Calu3 (cell line): ENCODE measurements at regions not wholly inside any gene's neighbourhood (a gene's known extent, or its start where the extent isn't known, plus 50 kb on each side); places are given as distances from the start of the nearest gene placed in this dataset.

Experiments used
- BruUV-seq: library from RNA; stranded (reverse); fragments of 400-500 nt; replicated peaks from 2 replicates; lab custom pipeline; 2021; lab: Mats Ljungman, UMichigan
- CTCF ChIA-PET: fragments of 300-600 bp; sonication (Branson Sonifier 250); formaldehyde crosslinking; loops from one replicate; lab custom pipeline; 2022; ENCODE audit warnings: antibody characterized with exemption; lab: Charles Lee
- DNase-seq: peaks from one replicate; pipeline ENCODE4 v3.0.0; 2022
- H3K27ac Mint-ChIP-seq: one replicate; pipeline ENCODE4 v1.8.0; 2022; ENCODE audit warnings: mixed read lengths; ENCODE audit not compliant: unreplicated experiment
- H3K27me3 Mint-ChIP-seq: one replicate; pipeline ENCODE4 v1.8.0; 2022; ENCODE audit warnings: mixed read lengths; ENCODE audit not compliant: unreplicated experiment
- H3K36me3 Mint-ChIP-seq: one replicate; pipeline ENCODE4 v1.8.0; 2022; ENCODE audit warnings: mild to moderate bottlenecking, moderate library complexity, mixed read lengths; ENCODE audit not compliant: insufficient read depth, unreplicated experiment
- H3K4me1 Mint-ChIP-seq: one replicate; pipeline ENCODE4 v1.8.0; 2022; ENCODE audit warnings: mild to moderate bottlenecking, low read depth, mixed read lengths; ENCODE audit not compliant: unreplicated experiment
- H3K4me3 Mint-ChIP-seq: one replicate; pipeline ENCODE4 v1.8.0; 2022; ENCODE audit warnings: mild to moderate bottlenecking, low read depth, moderate library complexity, mixed read lengths; ENCODE audit not compliant: unreplicated experiment
- H3K9me3 Mint-ChIP-seq: one replicate; pipeline ENCODE4 v1.8.0; 2022; ENCODE audit warnings: low read depth, mixed read lengths; ENCODE audit not compliant: unreplicated experiment
- intact Hi-C: fragments of 100-400 bp; cut with micrococcal nuclease; formaldehyde crosslinking; loops from one replicate; pipeline ENCODE4 v1.10.0; 2022; ENCODE audit not compliant: unreplicated experiment
- TF ChIP-seq, protein P1 (sequence below): fragments of 200-600 bp; IDR thresholded peaks from one replicate; pipeline ENCODE4 v1.8.0; 2022; ENCODE audit warnings: antibody characterized with exemption; ENCODE audit not compliant: unreplicated experiment

- TF ChIP-seq, protein P1, sequence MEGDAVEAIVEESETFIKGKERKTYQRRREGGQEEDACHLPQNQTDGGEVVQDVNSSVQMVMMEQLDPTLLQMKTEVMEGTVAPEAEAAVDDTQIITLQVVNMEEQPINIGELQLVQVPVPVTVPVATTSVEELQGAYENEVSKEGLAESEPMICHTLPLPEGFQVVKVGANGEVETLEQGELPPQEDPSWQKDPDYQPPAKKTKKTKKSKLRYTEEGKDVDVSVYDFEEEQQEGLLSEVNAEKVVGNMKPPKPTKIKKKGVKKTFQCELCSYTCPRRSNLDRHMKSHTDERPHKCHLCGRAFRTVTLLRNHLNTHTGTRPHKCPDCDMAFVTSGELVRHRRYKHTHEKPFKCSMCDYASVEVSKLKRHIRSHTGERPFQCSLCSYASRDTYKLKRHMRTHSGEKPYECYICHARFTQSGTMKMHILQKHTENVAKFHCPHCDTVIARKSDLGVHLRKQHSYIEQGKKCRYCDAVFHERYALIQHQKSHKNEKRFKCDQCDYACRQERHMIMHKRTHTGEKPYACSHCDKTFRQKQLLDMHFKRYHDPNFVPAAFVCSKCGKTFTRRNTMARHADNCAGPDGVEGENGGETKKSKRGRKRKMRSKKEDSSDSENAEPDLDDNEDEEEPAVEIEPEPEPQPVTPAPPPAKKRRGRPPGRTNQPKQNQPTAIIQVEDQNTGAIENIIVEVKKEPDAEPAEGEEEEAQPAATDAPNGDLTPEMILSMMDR, result no peak
- Mint-ChIP-seq H3K27me3 (no peaks in the 10 kb centered on the region), H3K36me3 (no peaks in the 10 kb centered on the region), H3K4me3 (no peak overlapping the region), H3K27ac (no peak overlapping the region), H3K9me3 (no peaks in the 10 kb centered on the region), H3K4me1 (no peaks in the 10 kb centered on the region)
- CTCF ChIA-PET, result no interaction called here
- no peak for DNase-seq
- intact Hi-C loops, result no loop called here
- no TSS peak for BruUV-seq
These were observed 51.1 kb upstream of the NCOA1 start for GRCh38 chr2:24439971-24440340.

GRCh38 chr2:24439280-24439970 lies 51.6 kb upstream of the NCOA1 start:
- no peaks in the 10 kb centered on the region for H3K27me3 Mint-ChIP-seq
- no peaks in the 10 kb centered on the region for H3K4me1 Mint-ChIP-seq
- intact Hi-C loops, result no loop called here
- H3K36me3 Mint-ChIP-seq, result no peaks in the 10 kb centered on the region
- CTCF ChIA-PET, result no interaction called here
- no peak overlapping the region for H3K4me3 Mint-ChIP-seq
- no peaks in the 10 kb centered on the region for H3K9me3 Mint-ChIP-seq
- no peak for DNase-seq
- TF ChIP-seq, protein P1, result no peak
- H3K27ac Mint-ChIP-seq, result no peak overlapping the region
- no TSS peak for BruUV-seq

DNA sequence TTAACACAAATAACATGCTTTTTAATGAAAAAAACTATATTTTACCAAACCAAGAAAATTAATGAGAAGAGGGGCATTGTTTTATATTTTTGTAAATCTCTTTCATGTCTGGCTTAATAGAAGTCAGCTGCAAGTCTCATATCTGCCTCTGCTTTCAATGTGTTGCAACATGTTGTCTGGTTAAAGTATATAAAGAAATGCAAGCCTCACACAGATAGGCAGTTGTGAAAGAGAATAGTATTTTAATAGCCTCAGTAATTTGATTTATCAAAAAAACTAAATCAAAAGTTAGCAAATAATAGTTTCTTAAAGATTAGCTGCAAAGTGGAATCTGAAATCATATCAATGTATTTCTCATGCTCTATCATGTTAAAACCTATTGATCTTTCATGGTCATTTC lies 52.9 kb upstream of the NCOA1 start:
- TF ChIP-seq, protein P1, result no peak
- no peaks in the 10 kb centered on the region for H3K9me3 Mint-ChIP-seq
- intact Hi-C loops, result no loop called here
- H3K27me3 Mint-ChIP-seq, result no peaks in the 10 kb centered on the region
- BruUV-seq, result no TSS peak
- H3K4me3 Mint-ChIP-seq, result no peak overlapping the region
- no peak for DNase-seq
- no peak overlapping the region for H3K27ac Mint-ChIP-seq
- CTCF ChIA-PET, result interaction anchor here (0.7 kb wide), 1 partner anchor 355 kb away, joined by 3 read pairs; no protein-coding TSS in a partner anchor
- H3K36me3 Mint-ChIP-seq, result no peaks in the 10 kb centered on the region
- H3K4me1 Mint-ChIP-seq, result no peaks in the 10 kb centered on the region

- no peaks in the 10 kb centered on the region for H3K9me3 Mint-ChIP-seq
These were observed 55.4 kb upstream of the NCOA1 start for GRCh38 chr2:24435391-24436316.

More at GRCh38 chr2:24435391-24436316, 55.4 kb upstream of the NCOA1 start:
- Mint-ChIP-seq H3K4me1 (no peaks in the 10 kb centered on the region), H3K27me3 (no peaks in the 10 kb centered on the region), H3K4me3 (no peak overlapping the region), H3K36me3 (no peaks in the 10 kb centered on the region), H3K27ac (no peak overlapping the region)
- BruUV-seq, result no TSS peak
- CTCF ChIA-PET, result no interaction called here
- DNase-seq, result no peak
- intact Hi-C loops, result no loop called here
- TF ChIP-seq, protein P1, result no peak
